Stimulated activated CD4-positive, alpha-beta T cell treated with anti-CD3 and anti-CD28 coated beads, Interleukin-15, amount 100 ng/mL, for 1 hour (primary cell): ENCODE measurements at regions not wholly inside any gene's neighbourhood (a gene's known extent, or its start where the extent isn't known, plus 50 kb on each side); places are given as distances from the start of the nearest gene placed in this dataset.

Source experiments
- DNase-seq, 2 donors: peaks; one replicate each; pipeline ENCODE4 v3.0.0-alpha.2; 2020; ENCODE audit warnings: low read depth in 1 of 2, low spot score in 1 of 2

GRCh38 chr6:164925681-164926530 is 383.5 kb downstream of the C6orf118 start:
- no peak for DNase-seq

- DNase-seq = no peak
Observed at GRCh38 chr6:164924674-164925073, 384.7 kb downstream of the C6orf118 start.

GRCh38 chr6:164917211-164917610 is 392.2 kb downstream of the C6orf118 start:
- no peak for DNase-seq

- DNase-seq = no peak
Observed at GRCh38 chr6:164916087-164916486, 393.3 kb downstream of the C6orf118 start.

- DNase-seq = no peak
Observed at GRCh38 chr6:164911873-164912580, 397.4 kb downstream of the C6orf118 start.

- no peak for DNase-seq
Observed at GRCh38 chr6:164911151-164911550, 398.3 kb downstream of the C6orf118 start.

- no peak for DNase-seq
Observed at GRCh38 chr6:164906766-164907165, 402.6 kb downstream of the C6orf118 start.

GRCh38 chr6:164905311-164905710 is 404.1 kb downstream of the C6orf118 start:
- no peak for DNase-seq

GRCh38 chr6:164898412-164898811 is 411.0 kb downstream of the C6orf118 start:
- DNase-seq = no peak

- no peak for DNase-seq
Observed at GRCh38 chr6:164897523-164898235, 411.7 kb downstream of the C6orf118 start.

GRCh38 chr6:164889980-164890379 is 419.4 kb downstream of the C6orf118 start:
- no peak for DNase-seq

GRCh38 chr6:164887660-164888059 is 421.7 kb downstream of the C6orf118 start:
- DNase-seq = no peak

GRCh38 chr6:164882236-164882635 is 427.2 kb downstream of the C6orf118 start:
- no peak for DNase-seq

GRCh38 chr6:164871783-164872182 is 437.6 kb downstream of the C6orf118 start:
- DNase-seq = no peak

- no peak for DNase-seq
Observed at GRCh38 chr6:164870164-164870563, 439.2 kb downstream of the C6orf118 start.

- no peak for DNase-seq
Observed at GRCh38 chr6:164861967-164862366, 447.4 kb downstream of the C6orf118 start.

- DNase-seq = no peak
Observed at GRCh38 chr6:164859816-164860215, 449.6 kb downstream of the C6orf118 start.

GRCh38 chr6:164856138-164856537 is 453.3 kb downstream of the C6orf118 start:
- DNase-seq = no peak

- no peak for DNase-seq
Observed at GRCh38 chr6:164855281-164855680, 454.1 kb downstream of the C6orf118 start.

GRCh38 chr6:164854526-164854925 is 454.9 kb downstream of the C6orf118 start:
- DNase-seq = no peak

- no peak for DNase-seq
Observed at GRCh38 chr6:164845773-164846172, 463.6 kb downstream of the C6orf118 start.

GRCh38 chr6:164842085-164842484 is 467.3 kb downstream of the C6orf118 start:
- DNase-seq = no peak
